Nephron (organoid): ENCODE measurements at regions not wholly inside any gene's neighbourhood (a gene's known extent, or its start where the extent isn't known, plus 50 kb on each side); places are given as distances from the start of the nearest gene placed in this dataset.

Experiments
- H3K27ac Mint-ChIP-seq, 3 experiments: 2 replicates each; pipeline ENCODE4 v1.8.0; 2020; ENCODE audit warnings: mixed read lengths in 3 of 3, mild to moderate bottlenecking in 2 of 3, moderate library complexity in 1 of 3
- H3K27me3 Mint-ChIP-seq: 2 replicates; pipeline ENCODE4 v1.8.0; 2021; ENCODE audit warnings: low read depth, mild to moderate bottlenecking, moderate library complexity, mixed read lengths
- H3K36me3 Mint-ChIP-seq: 2 replicates; pipeline ENCODE4 v1.8.0; 2020; ENCODE audit warnings: low read depth, mixed read lengths
- H3K4me1 Mint-ChIP-seq: 2 replicates; pipeline ENCODE4 v1.8.0; 2020; ENCODE audit warnings: mixed read lengths
- H3K4me3 Mint-ChIP-seq, 3 experiments: 2 replicates each; pipeline ENCODE4 v1.8.0; 2020; ENCODE audit warnings: mild to moderate bottlenecking in 3 of 3, mixed read lengths in 3 of 3, moderate library complexity in 2 of 3
- H3K9me3 Mint-ChIP-seq: 2 replicates; pipeline ENCODE4 v1.8.0; 2020; ENCODE audit warnings: mixed read lengths
- TF ChIP-seq, protein P1 (sequence below), 3 experiments: fragments of 200-600 bp; sonication (generic); IDR thresholded peaks; one replicate each; pipeline ENCODE4 v1.5.0; 2021; ENCODE audit warnings: antibody characterized with exemption in 3 of 3; ENCODE audit not compliant: unreplicated experiment in 3 of 3

- TF ChIP-seq, protein P1, sequence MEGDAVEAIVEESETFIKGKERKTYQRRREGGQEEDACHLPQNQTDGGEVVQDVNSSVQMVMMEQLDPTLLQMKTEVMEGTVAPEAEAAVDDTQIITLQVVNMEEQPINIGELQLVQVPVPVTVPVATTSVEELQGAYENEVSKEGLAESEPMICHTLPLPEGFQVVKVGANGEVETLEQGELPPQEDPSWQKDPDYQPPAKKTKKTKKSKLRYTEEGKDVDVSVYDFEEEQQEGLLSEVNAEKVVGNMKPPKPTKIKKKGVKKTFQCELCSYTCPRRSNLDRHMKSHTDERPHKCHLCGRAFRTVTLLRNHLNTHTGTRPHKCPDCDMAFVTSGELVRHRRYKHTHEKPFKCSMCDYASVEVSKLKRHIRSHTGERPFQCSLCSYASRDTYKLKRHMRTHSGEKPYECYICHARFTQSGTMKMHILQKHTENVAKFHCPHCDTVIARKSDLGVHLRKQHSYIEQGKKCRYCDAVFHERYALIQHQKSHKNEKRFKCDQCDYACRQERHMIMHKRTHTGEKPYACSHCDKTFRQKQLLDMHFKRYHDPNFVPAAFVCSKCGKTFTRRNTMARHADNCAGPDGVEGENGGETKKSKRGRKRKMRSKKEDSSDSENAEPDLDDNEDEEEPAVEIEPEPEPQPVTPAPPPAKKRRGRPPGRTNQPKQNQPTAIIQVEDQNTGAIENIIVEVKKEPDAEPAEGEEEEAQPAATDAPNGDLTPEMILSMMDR (IDR thresholded peaks at IDR 0.05; ENCODE audit: unreplicated experiment in 3 of 3) = no peak
- Mint-ChIP-seq H3K9me3 (peaks cover 15% of the 10 kb centered on the region), H3K4me1 (peaks cover 32% of the 10 kb centered on the region), H3K4me3 (no peak overlapping the region), H3K27me3 (no peaks in the 10 kb centered on the region), H3K27ac (peak overlapping the region in 2 of 3 experiments; percentile 50 to 78), H3K36me3 (peaks cover 10% of the 10 kb centered on the region)
These were observed 430.0 kb upstream of the SOX5 start for GRCh38 chr12:24379433-24379832.

DNA sequence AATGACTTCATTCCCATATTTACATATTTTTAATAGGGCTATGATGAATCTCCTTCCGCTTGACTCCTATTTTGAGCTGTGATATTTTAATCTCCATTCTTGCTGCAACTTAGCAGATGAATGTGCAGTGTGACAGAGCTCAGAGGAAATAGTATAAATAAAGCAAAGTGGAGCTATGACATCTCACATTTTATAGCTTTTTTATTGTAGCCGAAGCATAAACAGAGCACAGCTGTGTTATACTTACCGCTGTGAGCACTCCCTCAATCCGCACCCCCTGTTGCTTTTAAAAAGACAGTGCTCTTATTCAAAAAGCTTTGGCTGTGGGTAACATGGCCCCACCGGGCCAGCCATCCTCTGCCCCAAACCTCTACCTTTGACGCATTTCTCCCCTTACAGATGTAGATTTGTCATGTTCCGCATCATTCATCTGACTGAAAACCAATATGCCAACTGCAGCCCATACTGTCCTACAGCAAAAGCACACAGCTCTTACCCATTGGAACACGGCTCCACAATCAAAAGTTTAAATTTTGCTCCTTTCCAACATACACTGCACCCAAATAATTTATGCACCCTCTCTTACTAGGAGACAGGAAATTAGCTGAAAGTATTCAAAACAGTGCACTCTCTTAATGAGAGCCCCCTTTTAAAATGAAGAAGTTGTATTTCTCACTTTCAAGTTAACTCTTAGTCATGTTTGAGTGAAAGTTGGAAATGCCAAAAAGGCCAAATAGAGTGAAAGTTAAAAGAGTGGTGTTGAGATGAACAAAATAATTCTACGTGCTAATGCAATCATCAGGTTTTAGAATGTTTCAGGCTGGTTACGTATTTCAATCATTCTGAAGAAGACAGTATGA is 429.3 kb upstream of the SOX5 start:
- Mint-ChIP-seq H3K9me3 (peaks cover 10% of the 10 kb centered on the region), H3K36me3 (peaks cover 5% of the 10 kb centered on the region), H3K4me1 (peaks cover 32% of the 10 kb centered on the region), H3K4me3 (peak overlapping the region in 1 of 3 experiments; percentile 0), H3K27me3 (no peaks in the 10 kb centered on the region), H3K27ac (peak overlapping the region; percentile 50 to 78 (median 57))
- TF ChIP-seq, protein P1 (IDR thresholded peaks at IDR 0.05; ENCODE audit: unreplicated experiment in 3 of 3) = no peak

GRCh38 chr12:24374452-24374851 is 425.0 kb upstream of the SOX5 start:
- no peak overlapping the region for H3K4me3 Mint-ChIP-seq
- TF ChIP-seq, protein P1 (IDR thresholded peaks at IDR 0.05; ENCODE audit: unreplicated experiment in 3 of 3) = no peak
- H3K27me3 Mint-ChIP-seq = no peaks in the 10 kb centered on the region
- no peaks in the 10 kb centered on the region for H3K36me3 Mint-ChIP-seq
- no peaks in the 10 kb centered on the region for H3K9me3 Mint-ChIP-seq
- H3K4me1 Mint-ChIP-seq = peaks cover 15% of the 10 kb centered on the region
- no peak overlapping the region for H3K27ac Mint-ChIP-seq

DNA sequence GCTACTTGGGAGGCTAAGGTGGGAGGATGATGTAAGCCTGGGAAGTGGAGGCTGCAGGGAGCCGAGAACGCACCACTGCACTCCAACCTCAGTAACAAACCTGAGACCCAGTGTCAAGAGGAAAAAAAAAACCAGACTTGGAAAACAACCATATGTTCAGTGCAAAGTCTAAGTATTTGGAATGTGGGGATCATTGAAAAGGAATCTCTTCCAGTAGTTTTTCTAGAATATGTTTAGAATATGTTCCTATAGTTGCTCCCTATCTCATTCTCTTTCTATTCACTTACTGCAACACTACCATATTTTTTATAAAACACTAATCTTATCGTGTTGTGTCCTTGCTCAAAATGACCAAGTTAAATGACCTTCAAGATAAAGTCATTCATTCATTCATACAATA is 423.5 kb upstream of the SOX5 start:
- Mint-ChIP-seq H3K27ac (no peak overlapping the region), H3K27me3 (no peaks in the 10 kb centered on the region), H3K4me1 (peaks cover under 1% of the 10 kb centered on the region), H3K9me3 (no peaks in the 10 kb centered on the region), H3K4me3 (no peak overlapping the region), H3K36me3 (no peaks in the 10 kb centered on the region)
- TF ChIP-seq, protein P1 (IDR thresholded peaks at IDR 0.05; ENCODE audit: unreplicated experiment in 3 of 3) = no peak

GRCh38 chr12:24366514-24366913 is 417.0 kb upstream of the SOX5 start:
- H3K36me3 Mint-ChIP-seq = no peaks in the 10 kb centered on the region
- no peak overlapping the region for H3K4me3 Mint-ChIP-seq
- peaks cover 10% of the 10 kb centered on the region for H3K4me1 Mint-ChIP-seq
- TF ChIP-seq, protein P1 (IDR thresholded peaks at IDR 0.05; ENCODE audit: unreplicated experiment in 3 of 3) = no peak
- no peaks in the 10 kb centered on the region for H3K27me3 Mint-ChIP-seq
- no peaks in the 10 kb centered on the region for H3K9me3 Mint-ChIP-seq
- H3K27ac Mint-ChIP-seq = no peak overlapping the region

DNA sequence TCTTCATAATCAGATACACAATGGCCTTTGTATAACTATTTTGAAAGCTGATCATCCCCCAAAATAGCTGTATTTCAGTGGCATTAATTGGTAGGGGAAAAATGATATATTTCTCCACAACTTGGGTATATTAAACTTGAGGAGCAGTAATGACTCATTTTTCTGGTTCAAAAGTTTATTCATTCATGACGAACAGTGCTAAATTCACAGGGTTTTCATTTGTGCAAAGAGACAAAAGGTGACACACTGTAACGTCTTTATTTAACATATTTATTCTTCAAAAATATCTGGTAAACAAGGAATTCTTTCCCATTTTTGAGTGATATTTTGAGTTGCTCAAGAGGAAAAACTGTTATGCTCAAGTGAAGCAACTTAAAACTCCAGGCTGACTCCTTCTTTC is 415.5 kb upstream of the SOX5 start:
- no peaks in the 10 kb centered on the region for H3K27me3 Mint-ChIP-seq
- H3K36me3 Mint-ChIP-seq = no peaks in the 10 kb centered on the region
- TF ChIP-seq, protein P1 (IDR thresholded peaks at IDR 0.05; ENCODE audit: unreplicated experiment in 3 of 3) = no peak
- H3K27ac Mint-ChIP-seq = no peak overlapping the region
- no peak overlapping the region for H3K4me3 Mint-ChIP-seq
- H3K4me1 Mint-ChIP-seq = peaks cover 14% of the 10 kb centered on the region
- H3K9me3 Mint-ChIP-seq = no peaks in the 10 kb centered on the region
